ENCODE measurements at regions not wholly inside any gene's neighbourhood (a gene's known extent, or its start where the extent isn't known, plus 50 kb on each side); places are given as distances from the start of the nearest gene placed in this dataset.

DNA sequence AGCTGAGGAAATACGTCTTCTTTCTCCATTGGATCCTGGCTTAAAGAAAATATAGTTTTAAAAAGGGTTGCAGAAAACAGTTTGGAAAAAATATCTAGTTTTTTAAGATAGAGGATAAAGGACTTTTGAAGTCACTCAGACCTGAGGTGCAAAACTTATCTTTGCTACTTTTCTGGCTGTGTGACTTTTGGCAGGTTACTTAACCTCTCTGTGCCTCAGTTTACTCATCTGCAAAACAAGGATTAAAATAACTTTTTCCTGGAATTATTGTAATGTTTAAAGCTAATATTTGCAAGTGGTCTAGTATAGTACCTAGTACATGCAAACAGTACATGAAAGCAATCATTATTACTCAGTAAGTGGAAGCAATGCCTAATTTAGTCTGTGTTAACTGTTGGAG lies 176.8 kb downstream of the TBX5 start:
- TF ChIP-seq, protein P1, sequence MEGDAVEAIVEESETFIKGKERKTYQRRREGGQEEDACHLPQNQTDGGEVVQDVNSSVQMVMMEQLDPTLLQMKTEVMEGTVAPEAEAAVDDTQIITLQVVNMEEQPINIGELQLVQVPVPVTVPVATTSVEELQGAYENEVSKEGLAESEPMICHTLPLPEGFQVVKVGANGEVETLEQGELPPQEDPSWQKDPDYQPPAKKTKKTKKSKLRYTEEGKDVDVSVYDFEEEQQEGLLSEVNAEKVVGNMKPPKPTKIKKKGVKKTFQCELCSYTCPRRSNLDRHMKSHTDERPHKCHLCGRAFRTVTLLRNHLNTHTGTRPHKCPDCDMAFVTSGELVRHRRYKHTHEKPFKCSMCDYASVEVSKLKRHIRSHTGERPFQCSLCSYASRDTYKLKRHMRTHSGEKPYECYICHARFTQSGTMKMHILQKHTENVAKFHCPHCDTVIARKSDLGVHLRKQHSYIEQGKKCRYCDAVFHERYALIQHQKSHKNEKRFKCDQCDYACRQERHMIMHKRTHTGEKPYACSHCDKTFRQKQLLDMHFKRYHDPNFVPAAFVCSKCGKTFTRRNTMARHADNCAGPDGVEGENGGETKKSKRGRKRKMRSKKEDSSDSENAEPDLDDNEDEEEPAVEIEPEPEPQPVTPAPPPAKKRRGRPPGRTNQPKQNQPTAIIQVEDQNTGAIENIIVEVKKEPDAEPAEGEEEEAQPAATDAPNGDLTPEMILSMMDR (conservative IDR thresholded peaks at IDR 0.05 in 1 of 2, IDR thresholded peaks at IDR 0.05 in 1 of 2; ENCODE audit: low read depth in 1 of 2, low read length in 2 of 2): no peak
- no peak for TF ChIP-seq EZH2 (IDR thresholded peaks at IDR 0.05; ENCODE audit: low read length, missing control alignments)
